NCI-H510A (cell line): ENCODE measurements at regions not wholly inside any gene's neighbourhood (a gene's known extent, or its start where the extent isn't known, plus 50 kb on each side); places are given as distances from the start of the nearest gene placed in this dataset.

Experiments used
- DNase-seq: peaks from one replicate; lab custom pipeline; 2025; lab: John Stamatoyannopoulos, UW

GRCh38 chr10:2950546-2950945 is 116.8 kb upstream of the PFKP start:
- DNase-seq, result no peak

- no peak for DNase-seq
Measured at GRCh38 chr10:2949948-2950354, 117.4 kb upstream of the PFKP start.

GRCh38 chr10:2949221-2949947 is 118.0 kb upstream of the PFKP start:
- no peak for DNase-seq

- DNase-seq, result no peak
Measured at GRCh38 chr10:2948127-2948854, 119.1 kb upstream of the PFKP start.

- DNase-seq, result no peak
Measured at GRCh38 chr10:2944788-2945187, 122.6 kb upstream of the PFKP start.

- DNase-seq, result no peak
Measured at GRCh38 chr10:2943932-2944614, 123.3 kb upstream of the PFKP start.

GRCh38 chr10:2942938-2943337 is 124.4 kb upstream of the PFKP start:
- no peak for DNase-seq

- DNase-seq, result no peak
Measured at GRCh38 chr10:2938869-2939268, 128.5 kb upstream of the PFKP start.

- no peak for DNase-seq
Measured at GRCh38 chr10:2936816-2937215, 130.5 kb upstream of the PFKP start.

GRCh38 chr10:2935647-2936386 is 131.5 kb upstream of the PFKP start:
- DNase-seq, result no peak

GRCh38 chr10:2933924-2934323 is 133.4 kb upstream of the PFKP start:
- no peak for DNase-seq

- DNase-seq, result no peak
Measured at GRCh38 chr10:2933519-2933918, 133.8 kb upstream of the PFKP start.

- DNase-seq, result no peak
Measured at GRCh38 chr10:2933071-2933470, 134.3 kb upstream of the PFKP start.

GRCh38 chr10:2929480-2930258 is 137.7 kb upstream of the PFKP start:
- DNase-seq, result no peak

- peak; percentile 33 for DNase-seq
Measured at GRCh38 chr10:2927958-2928840, 139.1 kb upstream of the PFKP start.

GRCh38 chr10:2926918-2927660 is 140.3 kb upstream of the PFKP start:
- no peak for DNase-seq

GRCh38 chr10:2925631-2926030 is 141.7 kb upstream of the PFKP start:
- no peak for DNase-seq

- no peak for DNase-seq
Measured at GRCh38 chr10:2924431-2924830, 142.9 kb upstream of the PFKP start.

GRCh38 chr10:2921956-2922680 is 145.2 kb upstream of the PFKP start:
- DNase-seq, result no peak
